Muscle layer of duodenum (tissue), 2 donors: ENCODE measurements at regions not wholly inside any gene's neighbourhood (a gene's known extent, or its start where the extent isn't known, plus 50 kb on each side); places are given as distances from the start of the nearest gene placed in this dataset.

Experiments
- H3K27ac ChIP-seq: one replicate; pipeline ENCODE4 v1.7.0; 2013; ENCODE audit warnings: mild to moderate bottlenecking, low read length
- H3K27me3 ChIP-seq: one replicate; pipeline ENCODE4 v1.7.0; 2013; ENCODE audit warnings: low read depth, mild to moderate bottlenecking, control low read depth, low read length
- H3K36me3 ChIP-seq, 2 donors: one replicate each; pipeline ENCODE4 v1.7.0; 2013; ENCODE audit warnings: low read length in 2 of 2, control low read depth in 1 of 2, mild to moderate bottlenecking in 1 of 2; ENCODE audit not compliant: insufficient read depth in 2 of 2, control insufficient read depth in 1 of 2
- H3K4me1 ChIP-seq, 2 donors: one replicate each; pipeline ENCODE4 v1.7.0; 2013; ENCODE audit warnings: low read length in 2 of 2, mild to moderate bottlenecking in 2 of 2, control low read depth in 1 of 2, moderate library complexity in 1 of 2; ENCODE audit not compliant: insufficient read depth in 2 of 2, control insufficient read depth in 1 of 2
- H3K4me3 ChIP-seq, 2 donors: one replicate each; pipeline ENCODE4 v1.7.0; 2013; ENCODE audit warnings: low read length in 2 of 2, low read depth in 1 of 2, mild to moderate bottlenecking in 1 of 2
- H3K9me3 ChIP-seq, 2 donors: one replicate each; pipeline ENCODE4 v1.7.0; 2013; ENCODE audit warnings: low read length in 2 of 2, control low read depth in 1 of 2, mild to moderate bottlenecking in 1 of 2; ENCODE audit not compliant: control insufficient read depth in 1 of 2
- donor health status: healthy.

DNA sequence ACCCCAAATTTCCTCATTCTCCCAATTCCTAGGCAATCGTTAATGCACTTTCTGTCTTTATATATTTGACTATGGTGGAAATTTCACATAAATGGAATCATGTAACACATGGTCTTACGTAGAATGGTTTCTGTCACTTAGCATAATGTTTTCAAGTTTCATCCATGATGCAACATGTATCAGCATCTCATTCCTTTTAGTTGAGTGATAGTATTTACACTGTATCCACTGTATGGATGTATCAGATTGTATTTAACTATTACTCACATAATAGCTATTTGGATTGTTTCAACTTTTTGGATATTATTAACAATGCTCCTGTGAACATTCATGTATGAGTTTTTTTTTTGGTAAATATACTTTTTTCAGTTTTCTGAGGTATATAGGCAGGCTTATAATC, 982.3 kb upstream of the DDX18 start:
- no peaks in the 10 kb centered on the region for H3K27me3 ChIP-seq
- H3K4me1 ChIP-seq, result no peaks in the 10 kb centered on the region
- H3K36me3 ChIP-seq, result no peaks in the 10 kb centered on the region
- H3K27ac ChIP-seq, result no peak overlapping the region
- peaks cover 0 to 7% of the 10 kb centered on the region in 2 donors for H3K9me3 ChIP-seq
- no peak overlapping the region for H3K4me3 ChIP-seq

DNA sequence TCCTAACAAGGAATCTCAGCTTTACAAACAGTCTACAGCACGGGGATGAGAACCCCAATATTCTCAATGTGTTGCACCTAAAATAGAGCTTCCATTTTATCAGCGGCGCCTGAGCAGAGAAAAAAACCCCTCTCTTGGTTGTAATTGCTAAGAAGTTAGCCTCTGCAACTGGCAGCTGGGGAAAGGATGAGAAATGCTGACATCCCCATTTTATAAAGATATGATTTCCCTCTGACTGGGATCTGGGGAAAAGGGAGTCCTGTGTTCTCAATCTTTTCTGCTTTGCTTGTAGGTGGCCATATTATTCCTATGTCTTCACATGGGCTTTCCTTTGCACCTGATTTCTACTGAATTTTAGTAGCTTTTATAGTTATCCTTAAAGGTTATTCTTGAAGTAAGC, 981.4 kb upstream of the DDX18 start:
- Histone ChIP-seq H3K4me1 (no peaks in the 10 kb centered on the region), H3K27ac (no peak overlapping the region)

DNA sequence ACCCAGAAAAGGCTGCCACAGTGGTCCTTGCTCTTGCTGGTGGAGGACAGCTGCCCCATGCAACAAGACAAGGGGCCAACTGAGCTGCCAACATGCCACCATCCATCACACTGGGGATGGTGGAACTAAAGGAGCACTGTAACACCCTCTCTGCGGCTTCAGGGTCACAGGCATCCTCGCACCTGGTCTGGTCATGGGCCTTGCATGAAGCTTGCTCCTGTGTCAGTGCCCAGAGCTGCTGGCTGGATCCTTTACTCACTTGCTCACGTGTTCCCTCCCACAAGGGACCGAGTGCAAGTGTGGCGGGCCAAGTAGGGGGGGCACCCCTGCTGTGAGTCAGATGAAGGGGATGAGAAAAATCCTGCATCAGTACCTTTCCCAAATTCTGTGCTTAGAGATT, 972.3 kb upstream of the DDX18 start:
- no peak overlapping the region for H3K4me3 ChIP-seq
- H3K4me1 ChIP-seq, result no peaks in the 10 kb centered on the region
- no peaks in the 10 kb centered on the region for H3K27me3 ChIP-seq
- peaks cover 0 to 7% of the 10 kb centered on the region in 2 donors for H3K9me3 ChIP-seq
- no peak overlapping the region for H3K27ac ChIP-seq
- no peaks in the 10 kb centered on the region for H3K36me3 ChIP-seq

More for the DNA sequence above, 981.4 kb upstream of the DDX18 start:
- Histone ChIP-seq H3K36me3 (no peaks in the 10 kb centered on the region), H3K27me3 (no peaks in the 10 kb centered on the region), H3K9me3 (peaks cover 0 to 5% of the 10 kb centered on the region in 2 donors), H3K4me3 (no peak overlapping the region)

DNA sequence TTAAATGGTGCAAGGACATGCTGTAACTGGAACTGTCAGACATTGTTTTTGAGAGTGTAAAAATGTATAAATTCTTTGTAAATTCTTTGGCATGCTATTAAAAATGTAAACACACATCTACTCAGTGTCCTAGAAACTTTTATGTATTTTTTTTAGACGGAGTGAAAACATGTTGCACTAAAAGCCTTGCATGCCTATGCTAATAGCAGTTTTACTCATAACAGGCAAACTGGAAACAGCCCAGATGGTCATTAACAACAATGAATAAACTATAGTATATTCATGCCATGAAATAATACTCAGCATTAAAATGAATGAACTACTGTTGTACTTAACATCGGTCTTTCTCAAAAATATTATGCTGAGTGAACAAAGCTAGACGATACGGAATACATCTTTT, 954.8 kb upstream of the DDX18 start:
- Histone ChIP-seq H3K27ac (no peak overlapping the region), H3K4me3 (no peak overlapping the region), H3K4me1 (no peaks in the 10 kb centered on the region), H3K36me3 (no peaks in the 10 kb centered on the region), H3K9me3 (peaks cover 0 to 11% of the 10 kb centered on the region in 2 donors), H3K27me3 (no peaks in the 10 kb centered on the region)

DNA sequence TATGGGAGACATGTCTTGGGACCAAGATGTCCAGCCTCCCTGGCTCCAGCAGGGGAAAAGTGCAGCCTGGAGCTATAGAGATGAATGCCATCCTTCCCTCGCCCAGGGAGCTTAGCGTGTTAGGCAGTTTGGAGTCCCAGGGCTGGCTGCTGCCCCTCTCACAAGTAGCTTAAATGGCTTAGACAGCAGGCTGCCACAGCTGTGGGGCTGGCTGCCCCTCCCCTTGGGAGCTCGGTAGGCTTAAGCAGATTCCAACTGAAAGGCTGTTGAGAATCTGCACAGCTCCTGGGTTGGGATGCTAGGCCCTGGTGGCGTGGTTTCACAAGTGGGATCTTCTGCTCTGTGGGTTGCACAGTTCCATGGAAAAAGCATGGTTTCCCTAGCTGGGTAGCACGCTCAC, 940.5 kb upstream of the DDX18 start:
- Histone ChIP-seq H3K36me3 (no peaks in the 10 kb centered on the region), H3K27ac (no peak overlapping the region), H3K9me3 (no peaks in the 10 kb centered on the region), H3K4me3 (no peak overlapping the region), H3K4me1 (no peaks in the 10 kb centered on the region), H3K27me3 (no peaks in the 10 kb centered on the region)

DNA sequence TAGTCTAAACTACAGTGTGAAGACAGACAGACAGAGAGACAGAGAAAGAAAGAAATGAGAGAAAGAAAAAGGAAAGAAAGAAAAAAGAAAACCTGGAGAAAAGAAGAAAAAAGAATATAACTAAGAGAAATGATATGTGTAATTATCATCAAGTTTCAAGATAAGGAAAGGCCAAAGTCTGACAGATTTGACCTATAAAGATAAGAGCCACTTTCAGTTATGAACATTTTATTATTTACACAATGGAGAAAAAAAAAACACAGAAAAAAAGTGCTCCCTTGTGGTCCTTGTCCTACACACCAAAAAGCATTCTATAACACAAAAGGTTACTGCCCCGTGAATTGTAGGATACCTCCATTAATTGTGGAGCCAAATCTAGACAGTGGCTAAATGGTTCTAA, 937.2 kb upstream of the DDX18 start:
- Histone ChIP-seq H3K4me1 (no peaks in the 10 kb centered on the region), H3K9me3 (no peaks in the 10 kb centered on the region), H3K27me3 (no peaks in the 10 kb centered on the region), H3K4me3 (no peak overlapping the region), H3K36me3 (no peaks in the 10 kb centered on the region), H3K27ac (no peak overlapping the region)

DNA sequence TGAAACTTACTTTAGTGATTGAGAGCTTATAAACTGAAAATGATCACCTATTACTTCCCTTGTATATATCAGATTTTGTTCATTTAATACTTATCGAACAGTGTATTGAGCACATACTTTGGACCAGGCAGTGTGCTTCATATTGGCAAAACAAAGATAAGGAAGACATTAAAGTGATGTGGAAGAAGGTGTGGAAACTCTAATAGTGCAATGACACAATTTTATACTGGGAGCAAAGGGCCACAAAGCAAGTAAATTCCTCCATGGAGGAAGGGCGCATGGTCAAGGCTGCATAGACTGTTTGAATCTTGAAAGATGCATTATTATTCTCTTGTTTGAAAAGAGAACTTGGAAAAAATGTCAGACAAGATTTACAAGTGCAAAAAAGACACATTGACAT, 936.5 kb upstream of the DDX18 start:
- no peak overlapping the region for H3K27ac ChIP-seq
- no peaks in the 10 kb centered on the region for H3K9me3 ChIP-seq
- no peak overlapping the region for H3K4me3 ChIP-seq
- no peaks in the 10 kb centered on the region for H3K4me1 ChIP-seq
- H3K27me3 ChIP-seq, result no peaks in the 10 kb centered on the region
- H3K36me3 ChIP-seq, result no peaks in the 10 kb centered on the region

DNA sequence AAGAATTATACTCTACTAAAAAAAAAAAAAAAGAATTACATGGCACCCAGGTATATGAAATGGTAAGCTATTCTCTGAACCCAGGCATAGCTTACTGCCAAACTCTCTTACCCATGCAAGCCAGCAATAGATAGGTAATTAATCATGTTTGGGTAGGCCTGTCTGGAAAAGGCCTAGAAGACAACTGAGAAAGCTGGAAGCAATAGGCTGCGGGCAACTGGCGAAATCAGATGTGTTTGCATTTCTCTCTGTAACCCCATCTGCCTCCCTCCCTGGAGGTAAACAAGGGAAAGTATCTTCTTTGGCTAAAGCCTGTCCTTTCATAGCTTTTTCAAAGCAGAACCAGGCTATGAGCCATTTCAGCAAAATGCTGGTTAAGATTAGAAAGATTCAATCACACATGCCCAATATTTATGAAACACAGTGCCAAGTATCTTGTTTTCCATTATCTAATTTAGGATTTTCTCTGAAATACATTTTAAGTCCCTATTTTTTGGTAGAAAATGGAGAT, 934.8 kb upstream of the DDX18 start:
- Histone ChIP-seq H3K36me3 (no peaks in the 10 kb centered on the region), H3K9me3 (no peaks in the 10 kb centered on the region), H3K27me3 (no peaks in the 10 kb centered on the region), H3K4me1 (no peaks in the 10 kb centered on the region), H3K4me3 (no peak overlapping the region), H3K27ac (no peak overlapping the region)

DNA sequence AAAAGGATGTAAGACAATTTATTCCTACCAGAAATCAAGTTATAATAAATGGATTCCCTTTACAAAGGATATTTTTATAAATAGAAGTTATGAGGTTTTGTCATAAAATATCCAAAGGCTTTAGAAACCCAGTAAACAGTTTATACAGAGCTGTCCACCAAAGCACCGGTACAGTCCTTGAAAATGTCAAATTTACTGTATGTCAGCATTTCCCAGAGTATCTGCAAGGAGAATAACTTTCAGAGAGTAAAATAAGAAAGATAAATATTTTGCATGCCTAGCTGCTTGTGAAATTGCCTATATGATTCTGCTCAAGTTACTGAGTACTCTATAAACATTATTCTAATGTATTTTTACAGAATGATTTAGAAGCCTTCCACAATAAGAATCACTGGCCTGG, 923.3 kb upstream of the DDX18 start:
- no peak overlapping the region for H3K4me3 ChIP-seq
- H3K9me3 ChIP-seq, result peaks cover 0 to 10% of the 10 kb centered on the region in 2 donors
- H3K27ac ChIP-seq, result no peak overlapping the region
- H3K27me3 ChIP-seq, result no peaks in the 10 kb centered on the region
- no peaks in the 10 kb centered on the region for H3K36me3 ChIP-seq
- H3K4me1 ChIP-seq, result no peaks in the 10 kb centered on the region

DNA sequence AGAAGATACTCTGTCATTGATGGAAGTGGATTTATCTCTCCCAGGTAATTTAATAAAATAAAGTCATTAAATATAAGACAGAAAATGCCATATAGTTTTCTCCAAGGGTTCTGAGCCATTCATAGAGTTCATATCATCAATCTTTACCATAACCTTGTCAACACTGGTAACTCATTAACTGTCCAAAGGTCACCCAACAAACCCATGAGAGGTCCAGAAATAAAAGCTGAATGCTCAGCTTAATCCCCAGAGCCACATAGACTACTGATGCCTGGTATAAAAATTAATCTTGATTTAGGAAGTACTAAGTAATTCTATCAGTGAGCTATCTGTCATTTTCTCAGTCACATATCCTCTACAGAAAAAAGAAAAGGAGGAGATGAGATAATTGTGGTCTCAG, 903.0 kb upstream of the DDX18 start:
- no peaks in the 10 kb centered on the region for H3K4me1 ChIP-seq
- H3K27me3 ChIP-seq, result no peaks in the 10 kb centered on the region
- no peak overlapping the region for H3K4me3 ChIP-seq
- no peaks in the 10 kb centered on the region for H3K36me3 ChIP-seq
- no peaks in the 10 kb centered on the region for H3K9me3 ChIP-seq
- H3K27ac ChIP-seq, result no peak overlapping the region

DNA sequence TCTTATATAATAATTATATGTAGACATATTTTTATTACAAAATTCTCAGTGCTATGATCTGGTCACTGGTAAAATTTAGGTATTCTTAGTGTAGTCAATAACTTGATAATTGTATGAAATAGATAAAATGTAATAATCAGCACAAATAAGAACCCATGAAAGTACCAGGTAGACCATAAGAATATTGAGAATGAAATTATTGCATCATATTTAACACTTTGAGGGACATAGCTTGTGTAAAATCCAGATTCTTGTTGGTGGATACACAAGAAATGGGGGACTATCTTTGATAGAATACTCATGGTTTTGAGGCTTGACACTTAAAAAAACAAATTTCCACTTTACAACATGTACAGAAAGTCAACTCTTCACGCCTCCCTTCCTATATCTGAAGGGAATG, 898.8 kb upstream of the DDX18 start:
- Histone ChIP-seq H3K4me1 (no peaks in the 10 kb centered on the region), H3K36me3 (no peaks in the 10 kb centered on the region), H3K4me3 (no peak overlapping the region), H3K9me3 (no peaks in the 10 kb centered on the region), H3K27me3 (no peaks in the 10 kb centered on the region), H3K27ac (no peak overlapping the region)

DNA sequence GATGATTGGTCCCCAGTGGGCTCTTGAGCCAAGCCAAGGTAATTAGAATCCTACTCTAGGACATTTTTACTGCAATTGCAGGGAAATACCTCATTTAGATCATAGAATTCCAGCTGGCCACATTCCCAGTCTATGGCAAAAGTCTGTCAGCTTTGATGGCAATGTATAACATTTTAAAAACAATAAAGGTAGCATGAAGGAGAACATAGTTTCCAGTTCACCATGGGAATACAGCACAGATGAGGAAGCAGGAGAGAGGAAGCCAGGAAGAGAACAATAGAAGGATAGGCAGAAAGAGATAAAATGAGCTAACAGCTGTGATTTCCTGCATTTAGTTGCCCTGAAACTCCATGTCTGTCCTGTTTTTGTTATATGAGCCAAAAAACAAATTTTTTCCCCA, 897.3 kb upstream of the DDX18 start:
- no peaks in the 10 kb centered on the region for H3K9me3 ChIP-seq
- no peak overlapping the region for H3K4me3 ChIP-seq
- H3K27me3 ChIP-seq, result no peaks in the 10 kb centered on the region
- H3K4me1 ChIP-seq, result no peaks in the 10 kb centered on the region
- H3K36me3 ChIP-seq, result no peaks in the 10 kb centered on the region
- no peak overlapping the region for H3K27ac ChIP-seq
